HG03039 (cell line): ENCODE measurements at regions not wholly inside any gene's neighbourhood (a gene's known extent, or its start where the extent isn't known, plus 50 kb on each side); places are given as distances from the start of the nearest gene placed in this dataset.
"Not testable (repeated sequence)": the region's sequence is repeated elsewhere in the genome, so short reads cannot be mapped to it uniquely, and the experiment has no call there.

Experiments used
- ATAC-seq: cut with Tn5 transposase; IDR thresholded peaks from one replicate; pipeline ENCODE4 v1.9.1; 2021; ENCODE audit warnings: mild to moderate bottlenecking, moderate library complexity; ENCODE audit not compliant: unreplicated experiment

DNA sequence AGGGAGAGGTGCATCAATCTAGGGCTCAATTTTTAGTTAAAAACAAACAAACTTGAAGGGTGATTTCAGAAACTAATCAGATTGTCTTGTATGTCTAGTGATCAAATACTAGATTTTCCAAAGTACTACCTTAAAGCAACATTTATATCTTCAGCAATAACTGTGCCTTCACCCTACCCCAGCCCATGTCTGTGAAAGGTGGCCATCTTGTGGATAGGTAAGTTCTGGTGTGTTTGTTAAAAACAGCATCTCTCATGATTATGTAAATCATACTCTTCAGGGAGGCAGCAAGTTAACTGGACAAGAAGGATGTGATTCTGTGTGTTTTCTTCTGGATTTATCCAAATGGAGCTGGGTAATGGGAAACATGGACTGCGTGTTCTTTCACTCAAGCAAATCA, 81.4 kb upstream of the ACSL1 start:
- no peak for ATAC-seq

DNA sequence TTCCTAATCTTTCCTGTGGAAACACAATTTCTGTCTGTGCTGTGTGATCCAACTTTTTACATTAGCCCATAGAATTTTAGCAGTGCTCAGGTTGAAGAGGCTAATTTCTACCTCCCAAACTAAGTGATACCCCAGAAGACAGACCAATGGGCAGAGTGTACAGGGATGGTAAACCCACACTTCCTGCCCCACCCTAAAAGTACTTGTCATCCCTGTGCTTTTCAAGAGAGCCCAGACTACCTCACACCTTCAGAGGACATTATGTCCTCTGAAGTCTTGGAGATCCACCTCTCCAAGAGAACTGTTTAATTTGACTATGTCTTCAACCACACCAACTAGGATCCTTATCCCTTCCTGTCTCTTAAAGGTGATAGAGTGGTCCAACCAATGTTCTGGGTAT, 82.0 kb upstream of the ACSL1 start:
- no peak for ATAC-seq

DNA sequence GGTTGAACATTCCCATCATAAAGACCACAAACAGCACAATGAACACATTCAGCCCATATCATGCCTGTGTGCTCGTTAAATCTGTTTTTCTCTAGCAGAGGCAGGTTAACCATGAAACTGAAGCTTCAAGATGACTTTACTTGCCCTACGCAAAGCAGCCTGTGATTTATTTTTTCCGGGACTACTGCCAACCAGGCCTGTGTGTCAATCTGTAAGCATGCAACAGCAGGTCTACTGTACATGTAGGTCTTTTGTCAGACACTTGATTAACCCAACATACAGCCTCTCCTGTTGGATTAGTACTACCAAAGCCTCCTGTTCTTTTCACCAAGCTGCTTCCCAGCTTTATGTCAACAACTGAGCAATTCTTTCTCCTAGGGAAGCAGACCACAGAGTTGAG, 85.5 kb upstream of the ACSL1 start:
- ATAC-seq, result no peak

DNA sequence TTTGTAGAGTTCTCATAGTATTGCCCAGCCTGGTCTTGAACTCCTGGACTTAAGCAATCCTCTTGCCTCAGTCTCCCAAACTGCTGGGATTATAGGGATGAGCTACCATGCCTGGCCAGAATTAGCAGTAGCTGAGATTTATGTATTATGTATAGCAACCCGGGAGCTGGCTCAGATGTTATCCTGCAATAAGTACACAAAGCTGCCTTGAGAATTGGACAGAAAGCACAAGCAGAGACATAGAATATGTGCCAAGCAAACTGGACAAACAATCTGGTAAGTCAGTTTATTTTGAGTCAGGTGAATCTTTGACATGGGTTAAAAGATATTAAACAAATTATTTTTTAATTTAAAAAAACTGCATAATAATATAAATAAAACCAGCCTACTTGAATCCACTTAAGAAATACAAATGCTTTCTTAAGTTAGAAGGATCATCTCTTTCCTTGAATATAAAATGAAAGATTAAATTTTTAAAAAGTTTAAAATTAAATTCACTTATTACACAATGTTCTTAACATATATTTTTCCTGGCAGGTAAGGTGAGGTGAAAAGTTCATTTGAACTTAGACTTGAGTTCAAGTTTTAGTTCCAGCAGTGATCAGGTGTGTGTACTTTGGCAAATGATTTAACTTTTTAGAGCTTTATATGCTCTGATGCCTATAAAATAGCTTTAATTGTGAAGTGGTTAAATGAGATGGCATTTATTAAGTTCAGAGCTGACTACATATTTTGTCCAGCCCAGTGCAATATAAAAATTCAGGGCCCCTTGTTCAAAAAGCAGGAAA, 87.8 kb upstream of the ACSL1 start:
- no peak for ATAC-seq

DNA sequence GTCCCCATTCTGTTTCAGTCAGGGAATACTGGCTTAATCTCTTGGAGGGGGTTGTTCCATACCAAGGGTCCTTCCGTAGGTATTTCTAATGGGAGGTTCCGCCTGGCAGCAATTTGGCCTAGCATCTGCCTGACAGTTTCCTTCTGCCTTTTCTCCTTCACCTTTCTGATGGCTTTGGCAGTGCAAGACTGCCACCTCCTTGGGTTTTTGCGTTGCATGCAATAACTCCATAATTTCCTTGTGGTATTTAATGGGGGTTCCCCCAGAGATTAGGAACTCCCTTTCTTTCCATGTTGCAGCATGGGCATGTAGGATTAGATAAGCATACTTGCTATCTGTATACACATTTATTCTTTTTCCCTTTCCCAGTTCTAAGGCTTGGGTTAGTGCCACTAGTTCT, 93.0 kb upstream of the ACSL1 start:
- ATAC-seq, result not testable (repeated sequence)

DNA sequence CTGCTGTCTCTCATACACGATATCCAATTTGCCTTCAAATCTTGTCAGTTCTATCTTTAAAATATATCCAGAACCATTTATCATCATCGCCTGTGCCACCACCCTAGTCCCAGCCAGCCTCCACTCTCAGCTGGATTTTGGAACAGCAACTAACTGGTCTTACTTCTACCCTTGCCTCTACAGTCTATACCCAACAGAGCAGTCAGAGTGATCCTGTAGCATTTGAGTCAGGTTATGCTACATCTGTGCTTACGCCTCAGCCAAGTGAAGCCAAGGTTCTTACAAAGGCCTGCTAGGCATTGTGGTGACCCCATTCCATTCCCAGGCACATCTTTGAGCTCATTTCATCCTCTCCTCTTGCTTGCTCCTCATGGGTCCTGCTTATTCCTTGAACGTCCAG, 95.7 kb upstream of the ACSL1 start:
- ATAC-seq, result no peak

DNA sequence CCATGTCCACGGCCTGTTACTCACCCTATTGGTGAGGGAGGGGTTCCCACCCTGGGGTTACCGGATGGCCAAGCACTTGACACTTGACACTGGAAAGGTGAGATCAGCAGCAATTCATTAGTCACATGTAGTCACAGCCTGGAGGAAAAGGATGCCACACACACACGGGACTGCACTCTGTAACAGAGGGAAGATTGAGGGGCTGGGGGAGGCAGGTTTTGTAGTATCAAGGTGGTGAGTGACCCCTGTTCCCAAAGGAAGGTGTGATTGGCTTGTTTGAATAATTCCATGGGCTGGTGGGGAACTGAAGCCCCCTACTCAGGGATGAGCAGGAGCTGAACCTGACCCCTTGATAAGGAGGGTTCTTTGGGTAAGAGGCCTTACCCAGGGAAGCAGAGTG, 96.0 kb upstream of the HELT start:
- no peak for ATAC-seq

DNA sequence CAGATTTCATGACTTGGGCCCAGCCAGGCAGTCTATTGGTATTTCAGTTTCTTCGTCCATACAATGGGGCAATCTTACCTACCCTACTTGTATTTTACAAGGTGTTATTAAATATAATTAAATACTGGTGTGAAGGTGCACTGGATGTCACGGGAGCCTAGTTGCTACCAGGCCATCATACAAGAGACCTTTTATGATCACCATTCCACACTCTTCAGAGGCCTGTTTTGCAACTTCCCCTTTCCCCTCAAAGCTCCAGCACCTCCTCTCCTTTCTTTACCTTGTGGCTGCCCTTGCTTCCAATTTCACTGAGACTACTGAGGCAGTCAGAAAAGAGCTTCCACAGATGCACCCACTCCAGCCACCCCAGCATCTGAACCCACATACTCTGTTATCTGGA, 93.8 kb upstream of the HELT start:
- no peak for ATAC-seq

DNA sequence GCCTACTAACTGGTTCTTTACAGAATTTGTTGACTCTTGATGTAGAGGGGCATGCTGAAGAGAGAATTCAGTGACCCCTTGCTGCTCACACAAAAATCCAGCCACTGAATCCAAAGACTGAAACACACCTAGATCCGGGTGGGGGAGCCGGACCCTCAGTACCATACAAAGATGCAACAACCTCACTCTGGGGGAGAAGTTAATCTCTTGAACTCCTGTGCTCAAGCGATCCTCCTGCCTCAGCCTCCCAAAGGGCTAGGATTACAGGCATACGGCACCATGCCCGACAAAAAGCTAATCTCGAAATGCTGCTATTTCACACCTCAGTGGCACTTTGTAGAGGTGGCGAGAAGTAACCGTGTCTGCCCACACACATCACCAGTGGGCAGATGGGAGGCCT, 88.8 kb upstream of the HELT start:
- no peak for ATAC-seq

DNA sequence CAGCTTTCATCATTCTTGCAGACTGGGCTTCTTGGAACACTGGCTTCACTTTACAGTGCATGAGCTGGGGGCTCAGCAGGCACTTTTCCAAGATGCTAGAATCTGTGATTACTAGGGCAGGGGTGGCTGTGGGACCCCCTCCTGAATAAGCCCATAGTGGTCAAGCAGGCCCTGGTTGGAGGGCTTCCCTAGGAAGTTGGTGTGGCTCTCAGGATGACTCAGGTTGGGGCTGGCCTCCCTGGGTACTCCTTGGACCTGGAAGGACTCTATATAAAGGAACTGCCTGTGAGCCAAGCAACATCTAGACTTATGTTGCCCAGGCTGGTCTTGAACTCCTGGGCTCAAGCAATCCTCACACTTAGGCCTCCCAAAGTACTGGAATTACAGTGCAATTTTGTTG, 88.3 kb upstream of the HELT start:
- ATAC-seq, result no peak

DNA sequence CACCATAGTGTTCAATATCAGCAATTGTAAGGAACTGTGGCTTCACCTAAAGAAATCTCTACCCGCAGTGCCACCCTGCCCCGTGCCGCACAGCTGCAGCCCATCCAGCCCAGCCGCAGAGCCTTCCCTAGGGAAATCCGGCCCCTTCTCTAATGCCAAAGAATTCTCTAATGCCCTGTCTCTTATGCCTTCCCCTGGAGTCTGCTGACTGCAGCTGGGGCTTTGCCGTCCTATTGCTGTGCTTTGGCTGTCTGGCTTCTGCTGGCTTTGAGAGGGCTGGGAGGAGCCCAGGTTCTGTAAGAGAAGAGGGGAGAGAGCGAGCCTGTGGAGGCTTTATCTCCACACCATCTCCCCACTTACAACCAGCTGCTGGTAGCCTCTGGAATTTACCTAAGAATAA, 85.9 kb upstream of the HELT start:
- no peak for ATAC-seq

DNA sequence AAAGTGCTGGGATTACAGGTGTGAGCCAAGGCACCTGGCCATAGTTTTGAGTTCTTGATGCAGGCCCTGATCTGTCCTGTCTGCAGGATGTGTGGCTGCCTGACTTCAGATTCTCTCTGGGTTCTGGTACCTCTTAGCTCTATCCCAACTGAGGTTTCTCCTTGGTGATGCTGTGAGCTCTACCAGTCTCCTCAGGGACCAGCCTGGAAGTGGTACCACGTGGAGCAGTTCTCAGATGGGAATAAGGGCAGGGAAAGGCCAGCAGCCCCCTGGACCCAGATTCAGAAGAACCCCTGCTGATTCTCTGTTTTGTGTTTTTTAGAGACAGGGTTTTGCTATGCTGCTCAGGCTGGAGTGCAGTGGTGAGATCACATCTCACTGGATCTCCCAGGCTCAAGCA, 85.0 kb upstream of the HELT start:
- ATAC-seq, result no peak

DNA sequence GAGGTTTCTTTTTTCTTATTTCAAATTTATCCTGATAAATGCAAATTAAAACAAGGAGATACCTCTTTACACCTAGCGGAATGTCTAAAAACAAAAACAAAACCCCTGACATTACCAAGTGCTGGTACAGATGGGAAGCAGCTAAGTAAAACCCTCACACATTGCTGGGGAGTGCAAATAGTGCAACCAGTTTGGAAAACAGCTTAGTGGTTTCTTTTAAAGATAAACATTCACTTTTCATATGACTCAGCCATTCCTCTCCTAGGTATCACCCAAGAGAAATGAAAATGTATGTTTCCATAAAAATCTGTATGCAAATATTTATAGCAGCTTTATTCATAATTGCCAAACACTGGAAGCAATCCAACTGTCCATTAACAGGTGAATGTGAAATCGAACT, 84.1 kb upstream of the HELT start:
- no peak for ATAC-seq

DNA sequence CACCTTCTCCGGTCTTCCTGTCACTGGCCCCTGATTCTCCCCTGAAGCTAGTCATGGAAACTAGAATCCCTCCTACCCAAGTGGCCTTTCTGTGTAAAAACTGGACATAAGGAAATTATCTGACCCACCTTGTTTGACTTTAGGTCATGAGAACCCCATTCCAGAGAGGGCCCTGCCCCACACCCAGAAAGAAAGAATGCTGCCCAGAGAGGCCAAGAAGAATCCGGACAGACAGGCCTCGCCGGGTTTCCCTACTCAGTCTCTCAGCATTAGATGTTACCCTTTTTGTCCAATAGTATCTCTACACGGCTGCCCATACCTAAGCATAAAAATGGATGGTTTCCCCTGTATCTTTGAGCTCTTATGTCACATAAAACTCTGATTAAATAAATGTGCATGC, 83.3 kb upstream of the HELT start:
- ATAC-seq, result no peak

DNA sequence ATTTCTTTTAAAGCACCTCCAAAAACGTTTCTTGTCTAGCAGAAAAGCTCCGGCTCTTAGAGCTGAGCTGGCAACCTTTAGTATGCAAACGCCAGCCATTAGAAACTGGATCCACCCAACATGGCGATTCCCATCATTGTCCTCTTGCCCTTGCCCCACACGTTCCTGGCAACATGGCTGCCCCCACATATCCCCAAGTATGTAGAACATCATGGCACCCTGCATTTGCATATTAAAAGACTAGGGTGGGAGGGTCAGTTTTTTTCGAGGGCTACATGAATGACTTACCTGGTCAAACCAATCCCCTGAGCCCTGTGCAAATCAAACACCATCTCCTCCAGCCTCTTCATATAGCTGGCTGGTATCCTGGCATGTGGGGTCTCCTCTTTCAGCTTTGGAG, 82.2 kb upstream of the HELT start:
- no peak for ATAC-seq

DNA sequence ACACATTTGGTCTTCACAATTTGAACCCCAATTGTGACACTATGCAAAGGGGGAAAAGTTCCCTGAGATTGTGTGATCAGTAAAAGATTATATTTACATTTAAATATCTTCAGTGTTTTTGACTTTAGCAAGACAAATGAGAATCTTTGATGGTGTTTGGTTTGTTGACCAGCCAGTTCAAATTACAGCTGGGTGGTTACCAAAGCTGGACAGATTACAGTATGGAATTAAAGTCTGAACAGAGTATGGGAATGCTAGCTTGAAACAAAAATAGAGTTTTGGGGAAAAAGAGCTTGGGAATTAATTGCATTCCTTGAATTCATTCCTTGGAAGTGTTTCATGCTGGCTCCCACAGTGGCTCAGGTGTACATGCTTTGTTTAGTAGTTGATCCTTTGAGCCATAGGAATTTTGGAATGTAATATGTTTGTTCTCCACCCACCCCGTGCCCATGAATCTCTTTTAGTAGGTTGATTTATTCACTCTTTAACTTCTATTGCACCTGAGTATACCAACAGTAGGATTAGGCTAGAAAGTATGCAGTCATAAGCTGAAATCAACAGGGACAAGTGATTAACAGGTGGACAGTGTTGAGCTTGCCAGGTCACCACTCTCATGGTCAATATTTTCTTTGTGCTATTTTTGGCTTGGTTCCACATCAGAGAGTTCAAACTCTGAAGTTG, 81.1 kb upstream of the HELT start:
- ATAC-seq, result no peak

DNA sequence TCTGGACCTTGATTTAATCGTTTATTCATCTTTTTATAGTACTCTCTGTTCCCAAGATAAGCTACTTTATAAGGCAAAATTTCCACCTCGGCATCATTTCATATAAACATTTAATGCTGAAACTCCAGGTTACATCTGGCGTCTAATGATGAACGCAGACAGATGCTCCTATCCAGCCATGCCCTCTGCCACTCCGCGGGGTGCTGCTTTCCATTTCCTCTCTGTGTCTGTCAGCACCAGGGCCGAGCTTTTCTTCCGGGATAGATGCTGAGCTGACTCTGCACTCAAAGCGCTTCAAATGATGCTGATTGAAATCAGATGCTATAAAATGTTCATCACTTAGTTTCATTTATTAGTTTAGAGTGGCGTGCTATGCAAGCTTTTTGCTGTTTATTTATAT, 80.5 kb upstream of the HELT start:
- no peak for ATAC-seq

DNA sequence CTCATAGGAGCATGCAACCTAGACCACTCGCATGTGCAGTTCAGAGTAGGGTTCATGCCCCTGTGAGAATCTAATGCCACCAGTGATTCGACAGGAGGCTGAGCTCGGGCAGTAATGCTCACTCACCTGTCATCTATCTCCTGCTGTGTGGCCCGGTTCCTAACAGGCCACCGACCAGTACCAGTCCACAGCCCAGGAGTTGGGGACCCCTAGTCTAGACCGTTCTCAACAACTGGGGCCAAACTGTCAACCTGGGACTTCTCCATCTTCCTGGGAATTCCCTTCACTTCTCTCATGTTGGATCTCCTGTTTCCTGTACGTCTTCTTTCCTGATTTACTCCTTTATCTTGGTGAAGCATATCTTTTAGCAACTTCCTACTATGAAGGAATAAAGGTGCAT, 79.4 kb upstream of the HELT start:
- no peak for ATAC-seq

DNA sequence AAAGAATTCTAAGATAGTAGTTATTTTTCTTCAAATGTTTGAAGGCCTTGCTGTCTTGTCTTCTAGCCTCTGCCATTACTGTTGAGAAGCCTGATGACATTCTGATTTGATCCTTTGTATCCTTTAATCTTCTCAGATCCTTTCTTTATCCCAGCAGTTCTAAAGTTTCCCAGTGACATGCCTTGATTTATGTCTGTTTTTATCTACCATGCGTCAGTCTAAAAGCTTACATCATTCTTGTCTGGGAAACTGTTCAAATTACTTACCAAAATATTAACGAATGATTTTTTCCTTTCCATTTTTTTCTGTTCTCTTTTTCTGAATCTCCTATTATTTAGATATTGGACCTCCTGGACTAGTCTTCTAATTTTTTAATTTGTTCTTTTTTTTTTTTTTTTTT, 78.3 kb upstream of the HELT start:
- no peak for ATAC-seq

DNA sequence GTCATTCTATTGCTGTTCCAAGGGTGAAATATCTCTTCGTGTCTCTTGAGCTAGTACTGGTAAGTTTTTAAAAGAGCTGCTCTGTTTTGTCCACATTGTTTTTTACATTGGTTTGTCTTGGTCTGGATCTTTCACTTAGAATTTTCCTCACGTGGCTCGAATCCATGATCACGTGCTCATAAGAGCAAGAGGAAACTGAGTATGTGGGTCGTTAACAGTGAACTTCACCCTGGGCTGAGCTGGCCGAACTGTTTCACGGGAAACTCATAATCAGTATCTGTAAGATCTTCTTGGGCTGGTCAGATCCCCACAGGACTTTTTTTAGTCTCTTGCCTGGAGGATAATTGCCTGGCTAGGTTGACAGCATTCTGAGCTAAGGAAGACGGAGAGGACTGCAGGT, 77.8 kb upstream of the HELT start:
- no peak for ATAC-seq

DNA sequence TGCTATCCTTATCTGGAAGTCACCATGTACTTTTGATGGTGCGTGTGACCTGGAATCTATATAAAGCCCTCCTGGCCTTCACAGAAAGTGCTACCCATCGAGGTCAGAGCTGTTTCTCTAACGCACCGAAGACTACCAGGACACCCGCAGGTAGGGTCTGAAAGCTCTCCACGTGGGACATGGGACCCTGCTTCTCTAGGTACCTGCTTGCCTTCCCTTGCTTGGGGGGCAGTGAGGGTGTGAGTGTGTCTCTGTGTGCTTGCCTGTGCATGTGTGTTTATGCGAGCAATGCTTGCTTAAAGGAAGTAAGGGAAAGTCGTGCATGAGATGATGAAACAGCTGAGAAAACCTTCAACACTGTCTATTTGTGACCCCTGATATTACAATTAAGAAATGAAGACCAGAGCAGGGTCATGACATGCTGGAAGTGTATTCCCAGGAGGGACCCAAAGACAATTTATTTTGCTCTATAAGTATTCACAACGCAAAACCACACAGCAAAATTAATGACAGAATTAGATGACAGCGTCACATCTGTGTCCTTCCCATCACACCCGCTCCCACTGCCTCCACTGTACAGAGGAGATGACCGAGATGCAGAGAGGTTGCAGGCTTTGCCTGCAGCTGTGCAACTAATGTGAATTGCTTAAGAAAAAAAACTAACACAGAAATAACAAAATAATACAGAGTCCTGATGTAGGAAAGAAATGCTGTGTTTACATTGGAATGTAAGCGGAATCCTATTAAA, 76.4 kb upstream of the HELT start:
- no peak for ATAC-seq
